ENCODE measurements at regions not wholly inside any gene's neighbourhood (a gene's known extent, or its start where the extent isn't known, plus 50 kb on each side); places are given as distances from the start of the nearest gene placed in this dataset.

- no peak overlapping the region for H3K14ac ChIP-seq (ENCODE audit: insufficient read depth, low read length)
- no peak overlapping the region for H3K4me3 Mint-ChIP-seq
- H4K20me1 ChIP-seq (ENCODE audit: control insufficient read depth, insufficient read depth, insufficient read length) = no peaks in the 10 kb centered on the region
- H3K4me1 Mint-ChIP-seq = peaks cover 5 to 15% of the 10 kb centered on the region in 2 experiments
- H3K56ac ChIP-seq (ENCODE audit: insufficient read length, low read depth, low read length) = no peak overlapping the region
- H4K5ac ChIP-seq (ENCODE audit: insufficient read length, low read depth, low read length) = no peak overlapping the region
- TF ChIP-seq, protein P1, sequence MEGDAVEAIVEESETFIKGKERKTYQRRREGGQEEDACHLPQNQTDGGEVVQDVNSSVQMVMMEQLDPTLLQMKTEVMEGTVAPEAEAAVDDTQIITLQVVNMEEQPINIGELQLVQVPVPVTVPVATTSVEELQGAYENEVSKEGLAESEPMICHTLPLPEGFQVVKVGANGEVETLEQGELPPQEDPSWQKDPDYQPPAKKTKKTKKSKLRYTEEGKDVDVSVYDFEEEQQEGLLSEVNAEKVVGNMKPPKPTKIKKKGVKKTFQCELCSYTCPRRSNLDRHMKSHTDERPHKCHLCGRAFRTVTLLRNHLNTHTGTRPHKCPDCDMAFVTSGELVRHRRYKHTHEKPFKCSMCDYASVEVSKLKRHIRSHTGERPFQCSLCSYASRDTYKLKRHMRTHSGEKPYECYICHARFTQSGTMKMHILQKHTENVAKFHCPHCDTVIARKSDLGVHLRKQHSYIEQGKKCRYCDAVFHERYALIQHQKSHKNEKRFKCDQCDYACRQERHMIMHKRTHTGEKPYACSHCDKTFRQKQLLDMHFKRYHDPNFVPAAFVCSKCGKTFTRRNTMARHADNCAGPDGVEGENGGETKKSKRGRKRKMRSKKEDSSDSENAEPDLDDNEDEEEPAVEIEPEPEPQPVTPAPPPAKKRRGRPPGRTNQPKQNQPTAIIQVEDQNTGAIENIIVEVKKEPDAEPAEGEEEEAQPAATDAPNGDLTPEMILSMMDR (conservative IDR thresholded peaks at IDR 0.05) = no peak
- peaks cover 3 to 15% of the 10 kb centered on the region in 2 experiments; a peak in 4 of 5 replicates for H3K9me3 Mint-ChIP-seq
- no peak overlapping the region for H2AK5ac ChIP-seq (ENCODE audit: insufficient read length, low read length)
- no peaks in the 10 kb centered on the region for H3K79me2 ChIP-seq (ENCODE audit: insufficient read depth, low read length)
- H3K9ac ChIP-seq (ENCODE audit: extremely low read depth, insufficient read length, low read length) = no peak overlapping the region
- no peaks in the 10 kb centered on the region for H3K4me1 ChIP-seq (ENCODE audit: insufficient read depth, low read length)
- no peak overlapping the region for H3K18ac ChIP-seq (ENCODE audit: insufficient read length, low read depth, low read length)
- DNase-seq = no peak
- H3T11ph ChIP-seq (ENCODE audit: low read length) = no peak overlapping the region
- H3K23ac ChIP-seq (ENCODE audit: insufficient read length, low read depth, low read length) = no peak overlapping the region
- no peak overlapping the region for H3K4ac ChIP-seq (ENCODE audit: low read depth, low read length)
- no peak overlapping the region for H2BK20ac ChIP-seq (ENCODE audit: low read depth, low read length, poor library complexity, severe bottlenecking)
- no peak overlapping the region for H4K91ac ChIP-seq (ENCODE audit: insufficient read length, low read depth, low read length)
- no peak overlapping the region for H2BK12ac ChIP-seq (ENCODE audit: insufficient read length, low read depth, low read length)
- WGBS (ENCODE audit: extremely low coverage, insufficient read length, low lambda C conversion rate) = no CpG with 5 or more reads among the region's 3 CpGs
- H2BK5ac ChIP-seq (ENCODE audit: insufficient read length, low read length) = no peak overlapping the region
- H3K27me3 Mint-ChIP-seq (ENCODE audit: low read depth) = peaks cover 16% of the 10 kb centered on the region
- no peak overlapping the region for H2AFZ ChIP-seq (ENCODE audit: low read length)
- H3K27ac Mint-ChIP-seq = no peak overlapping the region
- no peak overlapping the region for H4K8ac ChIP-seq (replicated peaks; ENCODE audit: insufficient read length, low read depth, low read length)
- H3K4me2 ChIP-seq (ENCODE audit: insufficient read depth, insufficient read length, low read length) = no peak overlapping the region
- H3K27me3 ChIP-seq (ENCODE audit: insufficient read depth, low read length) = no peaks in the 10 kb centered on the region; the same call in 1 of the 2 replicates
- H3K9me3 ChIP-seq (ENCODE audit: control insufficient read depth, low read depth, low read length) = no peaks in the 10 kb centered on the region
- no peak overlapping the region for H2BK120ac ChIP-seq (ENCODE audit: low read depth, low read length, poor library complexity, severe bottlenecking)
- H3K27ac ChIP-seq (ENCODE audit: insufficient read length, low read depth, low read length) = no peak overlapping the region
- peaks cover 0 to 11% (median 3%) of the 10 kb centered on the region in 3 experiments; a peak in 3 of 7 replicates for H3K36me3 Mint-ChIP-seq (ENCODE audit: insufficient read depth in 1 of 3, low read depth in 3 of 3)
- no peak overlapping the region for H2BK15ac ChIP-seq (ENCODE audit: low read depth, low read length)
- H3K79me1 ChIP-seq (ENCODE audit: insufficient read depth, low read depth, low read length, poor library complexity, severe bottlenecking) = no peaks in the 10 kb centered on the region
- H3K23me2 ChIP-seq (ENCODE audit: insufficient read length, low read depth, low read length, poor library complexity, severe bottlenecking) = no peaks in the 10 kb centered on the region
These were observed 64.0 kb downstream of the DKK1 start for GRCh38 chr10:52378124-52378523.
